H9 (cell line): ENCODE measurements at regions not wholly inside any gene's neighbourhood (a gene's known extent, or its start where the extent isn't known, plus 50 kb on each side); places are given as distances from the start of the nearest gene placed in this dataset.

Source experiments
- DNase-seq: peaks from one replicate; pipeline ENCODE4 v3.0.0-alpha.2; 2017
- H2AFZ ChIP-seq: one replicate; pipeline ENCODE4 v1.6.1; 2013; ENCODE audit warnings: mild to moderate bottlenecking, low read length, control low read depth, moderate library complexity
- H2AK5ac ChIP-seq: 2 replicates; pipeline ENCODE4 v1.6.1; 2013; ENCODE audit warnings: low read length, control low read depth, mixed read lengths; ENCODE audit not compliant: insufficient read length
- H2BK120ac ChIP-seq: one replicate; pipeline ENCODE4 v1.6.1; 2013; ENCODE audit warnings: low read depth, mild to moderate bottlenecking, low read length, control low read depth, inconsistent platforms; ENCODE audit not compliant: poor library complexity, severe bottlenecking
- H2BK12ac ChIP-seq: 2 replicates; pipeline ENCODE4 v1.6.1; 2013; ENCODE audit warnings: low read length, control low read depth, mixed read lengths, low read depth; ENCODE audit not compliant: insufficient read length
- H2BK15ac ChIP-seq: 2 replicates; pipeline ENCODE4 v1.6.1; 2013; ENCODE audit warnings: low read depth, low read length, control low read depth
- H2BK20ac ChIP-seq: one replicate; pipeline ENCODE4 v1.6.1; 2013; ENCODE audit warnings: low read depth, mild to moderate bottlenecking, low read length, control low read depth, inconsistent platforms; ENCODE audit not compliant: poor library complexity, severe bottlenecking
- H2BK5ac ChIP-seq: 2 replicates; pipeline ENCODE4 v1.6.1; 2013; ENCODE audit warnings: low read length, control low read depth, mixed read lengths; ENCODE audit not compliant: insufficient read length
- H3K14ac ChIP-seq: 2 replicates; pipeline ENCODE4 v1.6.1; 2013; ENCODE audit warnings: low read length, control low read depth; ENCODE audit not compliant: insufficient read depth
- H3K18ac ChIP-seq: 2 replicates; pipeline ENCODE4 v1.6.1; 2013; ENCODE audit warnings: low read depth, mild to moderate bottlenecking, mixed read lengths, low read length, control low read depth; ENCODE audit not compliant: insufficient read length
- H3K23ac ChIP-seq: 2 replicates; pipeline ENCODE4 v1.6.1; 2013; ENCODE audit warnings: low read length, control low read depth, mixed read lengths, low read depth; ENCODE audit not compliant: insufficient read length
- H3K23me2 ChIP-seq: 2 replicates; pipeline ENCODE4 v1.6.1; 2013; ENCODE audit warnings: low read depth, mild to moderate bottlenecking, mixed read lengths, low read length, control low read depth; ENCODE audit not compliant: insufficient read length, poor library complexity, severe bottlenecking
- H3K27ac ChIP-seq: 2 replicates; pipeline ENCODE4 v1.5.1; 2013; ENCODE audit warnings: low read length, control low read depth, mixed read lengths, low read depth; ENCODE audit not compliant: insufficient read length
- H3K27me3 ChIP-seq: 2 replicates; pipeline ENCODE4 v1.6.1; 2013; ENCODE audit warnings: low read length, control low read depth, inconsistent platforms; ENCODE audit not compliant: insufficient read depth
- H3K4ac ChIP-seq: 2 replicates; pipeline ENCODE4 v1.6.1; 2013; ENCODE audit warnings: low read depth, mild to moderate bottlenecking, control low read depth, inconsistent platforms, low read length, moderate library complexity
- H3K4me1 ChIP-seq: 2 replicates; pipeline ENCODE4 v1.6.1; 2013; ENCODE audit warnings: low read length, control low read depth, inconsistent platforms; ENCODE audit not compliant: insufficient read depth
- H3K4me2 ChIP-seq: 2 replicates; pipeline ENCODE4 v1.6.1; 2013; ENCODE audit warnings: low read length, control low read depth, mixed read lengths; ENCODE audit not compliant: insufficient read length, insufficient read depth
- H3K56ac ChIP-seq: 2 replicates; pipeline ENCODE4 v1.6.1; 2013; ENCODE audit warnings: low read depth, mild to moderate bottlenecking, mixed read lengths, low read length, control low read depth; ENCODE audit not compliant: insufficient read length
- H3K79me1 ChIP-seq: 2 replicates; pipeline ENCODE4 v1.6.1; 2013; ENCODE audit warnings: low read depth, mild to moderate bottlenecking, moderate library complexity, low read length, control low read depth, inconsistent platforms; ENCODE audit not compliant: insufficient read depth, poor library complexity, severe bottlenecking
- H3K79me2 ChIP-seq: 2 replicates; pipeline ENCODE4 v1.6.1; 2013; ENCODE audit warnings: low read length, control low read depth, inconsistent platforms; ENCODE audit not compliant: insufficient read depth
- H3K9ac ChIP-seq: 2 replicates; pipeline ENCODE4 v1.6.1; 2013; ENCODE audit warnings: low read length, control low read depth, mixed read lengths; ENCODE audit not compliant: insufficient read length; ENCODE audit errors: extremely low read depth
- H3K9me3 ChIP-seq: one replicate; pipeline ENCODE4 v1.6.1; 2013; ENCODE audit warnings: low read depth, low read length, inconsistent platforms; ENCODE audit not compliant: control insufficient read depth
- H3T11ph ChIP-seq: one replicate; pipeline ENCODE4 v1.6.1; 2013; ENCODE audit warnings: mild to moderate bottlenecking, low read length, control low read depth, inconsistent platforms
- H4K20me1 ChIP-seq: one replicate; pipeline ENCODE4 v1.6.1; 2013; ENCODE audit not compliant: control insufficient read depth, insufficient read length, insufficient read depth
- H4K5ac ChIP-seq: 2 replicates; pipeline ENCODE4 v1.6.1; 2013; ENCODE audit warnings: low read depth, mild to moderate bottlenecking, mixed read lengths, low read length, control low read depth; ENCODE audit not compliant: insufficient read length
- H4K8ac ChIP-seq: replicated peaks from 2 replicates; pipeline ENCODE4 v1.6.1; 2013; ENCODE audit warnings: low read length, control low read depth, mixed read lengths, low read depth; ENCODE audit not compliant: insufficient read length
- H4K91ac ChIP-seq: 2 replicates; pipeline ENCODE4 v1.6.1; 2013; ENCODE audit warnings: low read depth, mild to moderate bottlenecking, moderate library complexity, mixed read lengths, low read length, control low read depth; ENCODE audit not compliant: insufficient read length
- H3K27ac Mint-ChIP-seq, 3 experiments: 2 replicates in 2 of 3; 3 replicates in 1 of 3; pipeline ENCODE4 v1.8.0; 2020 to 2021; ENCODE audit warnings: mixed read lengths in 3 of 3, mild to moderate bottlenecking in 1 of 3, moderate library complexity in 1 of 3
- H3K27me3 Mint-ChIP-seq: 2 replicates; pipeline ENCODE4 v1.8.0; 2021; ENCODE audit warnings: low read depth, mild to moderate bottlenecking, moderate library complexity, mixed read lengths
- H3K36me3 Mint-ChIP-seq, 3 experiments: 2 replicates in 2 of 3; 3 replicates in 1 of 3; pipeline ENCODE4 v1.8.0; 2020 to 2021; ENCODE audit warnings: low read depth in 3 of 3, mixed read lengths in 3 of 3; ENCODE audit not compliant: insufficient read depth in 1 of 3
- H3K4me1 Mint-ChIP-seq, 2 experiments: 2 replicates each; pipeline ENCODE4 v1.8.0; 2020; ENCODE audit warnings: mixed read lengths in 2 of 2
- H3K4me3 Mint-ChIP-seq, 2 experiments: 2 replicates in 1 of 2; 3 replicates in 1 of 2; pipeline ENCODE4 v1.8.0; 2020 to 2021; ENCODE audit warnings: mild to moderate bottlenecking in 2 of 2, mixed read lengths in 2 of 2, moderate library complexity in 1 of 2
- H3K9me3 Mint-ChIP-seq, 2 experiments: 2 replicates in 1 of 2; 3 replicates in 1 of 2; pipeline ENCODE4 v1.8.0; 2020; ENCODE audit warnings: mild to moderate bottlenecking in 2 of 2, mixed read lengths in 2 of 2, moderate library complexity in 1 of 2
- CTCF ChIP-seq: fragments of 200-600 bp; sonication (generic); conservative IDR thresholded peaks from 3 replicates; pipeline ENCODE4 v1.8.0; 2021; ENCODE audit warnings: antibody characterized with exemption, mild to moderate bottlenecking
- WGBS: extraction: QIAGEN DNeasy Blood & Tissue Kit; methylation state at CpG from one replicate; pipeline ENCODE4 v1.1.7; 2013; ENCODE audit warnings: missing lambda C conversion rate, low lambda C conversion rate, mixed read lengths; ENCODE audit not compliant: insufficient read length; ENCODE audit errors: extremely low coverage; 5-methylcytosine and 5-hydroxymethylcytosine counted together

- H4K20me1 ChIP-seq, result no peaks in the 10 kb centered on the region
- no peak overlapping the region for H3T11ph ChIP-seq
- no peak for DNase-seq
- Mint-ChIP-seq H3K27me3 (peaks cover 93% of the 10 kb centered on the region), H3K4me1 (peaks cover 8 to 12% of the 10 kb centered on the region in 2 experiments), H3K4me3 (no peak overlapping the region), H3K36me3 (no peaks in the 10 kb centered on the region), H3K27ac (no peak overlapping the region), H3K9me3 (peaks cover 11 to 12% of the 10 kb centered on the region in 2 experiments)
- H2BK5ac ChIP-seq, result no peak overlapping the region
- no peak for TF ChIP-seq CTCF
- no CpG with 5 or more reads among the region's 2 CpGs for WGBS
- no peak overlapping the region for H2AFZ ChIP-seq
- H3K23ac ChIP-seq, result no peak overlapping the region
- no peak overlapping the region for H3K4ac ChIP-seq
- H2BK15ac ChIP-seq, result no peak overlapping the region
- H3K4me1 ChIP-seq, result no peaks in the 10 kb centered on the region
- H2BK120ac ChIP-seq, result no peak overlapping the region
- H4K91ac ChIP-seq, result no peak overlapping the region
- no peak overlapping the region for H4K8ac ChIP-seq
- no peak overlapping the region for H3K9ac ChIP-seq
- no peaks in the 10 kb centered on the region for H3K79me2 ChIP-seq
- H2BK20ac ChIP-seq, result no peak overlapping the region
- H3K27me3 ChIP-seq, result peaks cover 42% of the 10 kb centered on the region
- H3K23me2 ChIP-seq, result no peaks in the 10 kb centered on the region
- H3K14ac ChIP-seq, result no peak overlapping the region
- no peak overlapping the region for H3K27ac ChIP-seq
- H3K9me3 ChIP-seq, result no peaks in the 10 kb centered on the region
- H4K5ac ChIP-seq, result no peak overlapping the region
- no peak overlapping the region for H3K56ac ChIP-seq
- no peaks in the 10 kb centered on the region for H3K79me1 ChIP-seq
- no peak overlapping the region for H2AK5ac ChIP-seq
- no peak overlapping the region for H2BK12ac ChIP-seq
- H3K4me2 ChIP-seq, result no peak overlapping the region
- no peak overlapping the region for H3K18ac ChIP-seq
These were observed 110.2 kb upstream of the CPHXL start for GRCh38 chr16:75836347-75837010.
